RWPE1 (cell line): ENCODE measurements at regions not wholly inside any gene's neighbourhood (a gene's known extent, or its start where the extent isn't known, plus 50 kb on each side); places are given as distances from the start of the nearest gene placed in this dataset.

Experiments
- CTCF ChIA-PET: fragments of 350-600 bp; sonication (Branson Sonifier 250); formaldehyde crosslinking; extraction: SDS; loops from one replicate; lab custom pipeline; 2021; lab: Yijun Ruan, JAX
- POLR2A ChIA-PET: fragments of 400-600 bp; formaldehyde crosslinking; extraction: SDS; loops from one replicate; lab custom pipeline; 2020; ENCODE audit warnings: antibody characterized with exemption; ENCODE audit not compliant: low non-redundant PET; lab: Yijun Ruan, JAX
- DNase-seq: peaks from one replicate; pipeline ENCODE4 v3.0.0; 2012; ENCODE audit warnings: low spot score
- H3K27ac ChIP-seq: fragments of 450-650 bp; 2 replicates; pipeline ENCODE4 v1.5.1; 2017
- TF ChIP-seq, protein P1 (sequence below): fragments of 450-650 bp; conservative IDR thresholded peaks from 2 replicates; pipeline ENCODE4 v1.5.1; 2017; ENCODE audit warnings: low read depth, mild to moderate bottlenecking

- DNase-seq = no peak
- CTCF ChIA-PET = no interaction called here
- no peak overlapping the region for H3K27ac ChIP-seq
- TF ChIP-seq, protein P1, sequence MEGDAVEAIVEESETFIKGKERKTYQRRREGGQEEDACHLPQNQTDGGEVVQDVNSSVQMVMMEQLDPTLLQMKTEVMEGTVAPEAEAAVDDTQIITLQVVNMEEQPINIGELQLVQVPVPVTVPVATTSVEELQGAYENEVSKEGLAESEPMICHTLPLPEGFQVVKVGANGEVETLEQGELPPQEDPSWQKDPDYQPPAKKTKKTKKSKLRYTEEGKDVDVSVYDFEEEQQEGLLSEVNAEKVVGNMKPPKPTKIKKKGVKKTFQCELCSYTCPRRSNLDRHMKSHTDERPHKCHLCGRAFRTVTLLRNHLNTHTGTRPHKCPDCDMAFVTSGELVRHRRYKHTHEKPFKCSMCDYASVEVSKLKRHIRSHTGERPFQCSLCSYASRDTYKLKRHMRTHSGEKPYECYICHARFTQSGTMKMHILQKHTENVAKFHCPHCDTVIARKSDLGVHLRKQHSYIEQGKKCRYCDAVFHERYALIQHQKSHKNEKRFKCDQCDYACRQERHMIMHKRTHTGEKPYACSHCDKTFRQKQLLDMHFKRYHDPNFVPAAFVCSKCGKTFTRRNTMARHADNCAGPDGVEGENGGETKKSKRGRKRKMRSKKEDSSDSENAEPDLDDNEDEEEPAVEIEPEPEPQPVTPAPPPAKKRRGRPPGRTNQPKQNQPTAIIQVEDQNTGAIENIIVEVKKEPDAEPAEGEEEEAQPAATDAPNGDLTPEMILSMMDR = no peak
- POLR2A ChIA-PET = no interaction called here
Observed at GRCh38 chr13:24066405-24067295, 93.9 kb upstream of the SPATA13 start.

DNA sequence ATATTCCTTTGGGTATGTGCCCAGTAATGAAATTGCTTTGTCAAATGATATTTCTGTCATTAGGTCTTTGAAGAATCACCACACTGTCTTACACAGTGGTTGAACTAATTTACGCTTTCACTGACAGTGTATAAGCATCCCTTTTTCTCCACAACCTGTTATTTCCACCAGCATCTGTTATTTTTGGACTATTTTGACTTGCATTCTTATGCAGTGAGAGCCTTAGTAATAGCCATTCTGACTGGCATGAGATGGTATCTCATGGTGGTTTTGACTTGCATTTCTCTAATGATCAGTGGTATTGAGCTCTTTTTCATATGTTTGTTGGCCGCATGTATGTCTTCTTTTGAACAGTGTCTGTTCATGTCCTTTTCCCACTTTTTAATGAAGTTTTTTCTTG, 92.0 kb upstream of the SPATA13 start:
- ChIA-PET POLR2A (no interaction called here), CTCF (no interaction called here)

GRCh38 chr13:24071016-24071415, 89.5 kb upstream of the SPATA13 start:
- no peak for DNase-seq
- H3K27ac ChIP-seq = no peak overlapping the region
- CTCF ChIA-PET = no interaction called here
- POLR2A ChIA-PET = no interaction called here
- TF ChIP-seq, protein P1 = no peak

More for the DNA sequence above, 92.0 kb upstream of the SPATA13 start:
- no peak overlapping the region for H3K27ac ChIP-seq
- TF ChIP-seq, protein P1 = no peak
- DNase-seq = no peak

DNA sequence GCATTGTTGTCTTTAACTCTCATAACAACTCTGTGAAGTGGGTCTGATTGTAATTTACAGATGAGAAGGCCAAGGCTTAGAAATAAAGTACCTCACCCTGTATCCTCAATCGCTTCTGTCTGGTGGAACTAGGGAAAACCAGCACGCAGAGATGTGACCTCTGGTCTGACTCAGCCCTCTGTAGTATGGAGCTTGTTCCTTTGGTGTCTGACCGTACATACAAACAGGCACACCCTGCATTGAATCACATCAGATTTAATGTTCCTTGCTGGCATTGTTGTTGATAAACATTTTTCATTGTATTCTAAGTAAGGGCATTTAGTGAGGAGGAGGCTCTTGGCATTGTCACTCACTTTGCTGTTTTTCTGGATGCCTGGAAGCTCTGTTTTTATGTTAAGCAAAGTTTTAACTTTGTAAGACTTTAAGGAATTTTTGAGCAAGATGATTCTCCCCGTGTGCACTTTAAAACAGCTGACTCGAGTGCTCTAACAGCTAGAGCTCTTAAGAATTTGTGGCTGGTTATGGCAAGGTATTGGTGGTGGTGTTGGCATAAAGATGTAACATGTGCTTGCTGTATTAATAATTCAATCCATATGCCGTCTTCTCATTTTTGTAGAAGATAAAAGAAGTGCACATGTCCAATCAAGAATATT, 89.0 kb upstream of the SPATA13 start:
- POLR2A ChIA-PET = no interaction called here
- CTCF ChIA-PET = no interaction called here
- no peak for DNase-seq
- no peak overlapping the region for H3K27ac ChIP-seq
- TF ChIP-seq, protein P1 = no peak

- H3K27ac ChIP-seq = no peak overlapping the region
- no peak for DNase-seq
- ChIA-PET POLR2A (no interaction called here), CTCF (no interaction called here)
- TF ChIP-seq, protein P1 = no peak
Observed at GRCh38 chr13:24073657-24074056, 86.9 kb upstream of the SPATA13 start.

GRCh38 chr13:24074678-24075077, 85.8 kb upstream of the SPATA13 start:
- ChIA-PET CTCF (interaction anchor here (0.7 kb wide), 1 partner anchor 404 kb away, joined by 7 read pairs; no protein-coding TSS in a partner anchor), POLR2A (no interaction called here)
- DNase-seq = no peak
- no peak overlapping the region for H3K27ac ChIP-seq
- TF ChIP-seq, protein P1 = no peak
